ENCODE measurements at regions not wholly inside any gene's neighbourhood (a gene's known extent, or its start where the extent isn't known, plus 50 kb on each side); places are given as distances from the start of the nearest gene placed in this dataset.

GRCh38 chr5:155303120-155303519, 289.6 kb downstream of the KIF4B start:
- DNase-seq, result no peak

GRCh38 chr5:155307229-155307628, 293.7 kb downstream of the KIF4B start:
- no peak for DNase-seq

- no peak for DNase-seq
These were observed 294.7 kb downstream of the KIF4B start for GRCh38 chr5:155308289-155308688.

GRCh38 chr5:155309021-155309746, 295.6 kb downstream of the KIF4B start:
- no peak for DNase-seq

GRCh38 chr5:155311721-155312120, 298.2 kb downstream of the KIF4B start:
- no peak for DNase-seq

- no peak for DNase-seq
These were observed 300.0 kb downstream of the KIF4B start for GRCh38 chr5:155313518-155313917.

- no peak for DNase-seq
These were observed 302.6 kb downstream of the KIF4B start for GRCh38 chr5:155316070-155316714.

GRCh38 chr5:155332618-155333017, 319.1 kb downstream of the KIF4B start:
- DNase-seq, result no peak

- DNase-seq, result no peak
These were observed 329.4 kb downstream of the KIF4B start for GRCh38 chr5:155342956-155343355.

GRCh38 chr5:155343468-155343867, 329.9 kb downstream of the KIF4B start:
- DNase-seq, result no peak

- DNase-seq, result no peak
These were observed 339.7 kb downstream of the KIF4B start for GRCh38 chr5:155353231-155353630.

GRCh38 chr5:155366096-155366495, 352.5 kb downstream of the KIF4B start:
- DNase-seq, result no peak

- no peak for DNase-seq
These were observed 354.3 kb downstream of the KIF4B start for GRCh38 chr5:155367841-155368240.

- no peak for DNase-seq
These were observed 354.9 kb downstream of the KIF4B start for GRCh38 chr5:155368490-155368889.

- DNase-seq, result no peak
These were observed 366.9 kb downstream of the KIF4B start for GRCh38 chr5:155380480-155380879.

GRCh38 chr5:155381654-155382053, 368.1 kb downstream of the KIF4B start:
- no peak for DNase-seq

GRCh38 chr5:155389498-155389897, 375.9 kb downstream of the KIF4B start:
- DNase-seq, result no peak

GRCh38 chr5:155394727-155395126, 381.2 kb downstream of the KIF4B start:
- no peak for DNase-seq

GRCh38 chr5:155402927-155403640, 389.5 kb downstream of the KIF4B start:
- DNase-seq, result no peak

- DNase-seq, result no peak
These were observed 393.3 kb downstream of the KIF4B start for GRCh38 chr5:155406815-155407214.

- no peak for DNase-seq
These were observed 394.9 kb downstream of the KIF4B start for GRCh38 chr5:155408465-155408864.

- peak; percentile 27 for DNase-seq
These were observed 403.2 kb downstream of the KIF4B start for GRCh38 chr5:155416765-155417164.

- peak; percentile 54 for DNase-seq
These were observed 405.5 kb downstream of the KIF4B start for GRCh38 chr5:155418960-155419579.

GRCh38 chr5:155430192-155430591, 416.6 kb downstream of the KIF4B start:
- no peak for DNase-seq
